ENCODE measurements at regions not wholly inside any gene's neighbourhood (a gene's known extent, or its start where the extent isn't known, plus 50 kb on each side); places are given as distances from the start of the nearest gene placed in this dataset.
A peak's percentile ranks its signal among the peaks of the same experiment; 100 is the strongest.

DNA sequence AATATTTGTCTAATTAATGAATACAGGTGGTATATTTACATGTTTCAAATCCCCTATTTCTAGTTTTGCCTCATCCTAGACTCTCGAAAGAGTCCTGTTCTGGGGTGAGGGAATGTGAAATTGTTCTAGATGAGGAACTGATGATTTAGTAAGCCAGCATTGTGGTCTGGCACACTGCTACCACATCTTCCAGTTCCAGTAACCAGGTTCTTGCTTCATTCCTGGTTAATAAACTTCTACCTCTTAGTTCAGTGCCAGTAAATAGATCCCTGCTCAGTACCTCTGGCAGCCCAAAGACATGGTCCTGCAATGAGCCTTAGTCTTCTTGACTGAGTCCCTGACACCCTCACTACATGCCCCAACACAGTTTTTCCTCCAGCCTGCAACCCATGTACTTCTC is 207.7 kb downstream of the SREK1 start:
- TF ChIP-seq, protein P1, sequence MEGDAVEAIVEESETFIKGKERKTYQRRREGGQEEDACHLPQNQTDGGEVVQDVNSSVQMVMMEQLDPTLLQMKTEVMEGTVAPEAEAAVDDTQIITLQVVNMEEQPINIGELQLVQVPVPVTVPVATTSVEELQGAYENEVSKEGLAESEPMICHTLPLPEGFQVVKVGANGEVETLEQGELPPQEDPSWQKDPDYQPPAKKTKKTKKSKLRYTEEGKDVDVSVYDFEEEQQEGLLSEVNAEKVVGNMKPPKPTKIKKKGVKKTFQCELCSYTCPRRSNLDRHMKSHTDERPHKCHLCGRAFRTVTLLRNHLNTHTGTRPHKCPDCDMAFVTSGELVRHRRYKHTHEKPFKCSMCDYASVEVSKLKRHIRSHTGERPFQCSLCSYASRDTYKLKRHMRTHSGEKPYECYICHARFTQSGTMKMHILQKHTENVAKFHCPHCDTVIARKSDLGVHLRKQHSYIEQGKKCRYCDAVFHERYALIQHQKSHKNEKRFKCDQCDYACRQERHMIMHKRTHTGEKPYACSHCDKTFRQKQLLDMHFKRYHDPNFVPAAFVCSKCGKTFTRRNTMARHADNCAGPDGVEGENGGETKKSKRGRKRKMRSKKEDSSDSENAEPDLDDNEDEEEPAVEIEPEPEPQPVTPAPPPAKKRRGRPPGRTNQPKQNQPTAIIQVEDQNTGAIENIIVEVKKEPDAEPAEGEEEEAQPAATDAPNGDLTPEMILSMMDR (IDR thresholded peaks at IDR 0.05; ENCODE audit: control insufficient read depth, insufficient read depth, low read depth, low read length, missing control alignments) = no peak
- DNase-seq (ENCODE audit: low read depth) = no peak
- no peak overlapping the region for H3K4me3 ChIP-seq (ENCODE audit: control insufficient read depth, low read depth, low read length)

DNA sequence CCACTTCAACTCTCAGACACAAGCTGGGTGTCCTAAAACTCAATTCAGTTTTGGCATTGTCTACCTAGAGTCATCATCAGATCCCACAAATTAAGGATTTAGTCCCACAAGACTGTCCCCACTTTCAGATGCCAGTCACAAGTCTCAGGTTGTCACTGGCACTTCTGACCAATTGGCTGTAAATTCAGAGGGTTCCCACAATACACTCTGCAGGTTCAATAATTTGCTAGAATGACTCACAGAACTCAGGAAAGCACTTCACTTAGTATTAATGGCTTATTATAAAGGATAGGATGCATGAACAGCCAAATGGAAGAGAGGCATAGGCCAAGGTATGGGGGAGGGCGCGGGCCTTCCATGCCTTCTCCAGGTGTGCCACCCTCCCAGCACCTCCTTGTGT is 209.1 kb downstream of the SREK1 start:
- H3K4me3 ChIP-seq (ENCODE audit: control insufficient read depth, low read depth, low read length) = no peak overlapping the region
- no peak for DNase-seq (ENCODE audit: low read depth)
- TF ChIP-seq, protein P1 (IDR thresholded peaks at IDR 0.05; ENCODE audit: control insufficient read depth, insufficient read depth, low read depth, low read length, missing control alignments) = no peak

DNA sequence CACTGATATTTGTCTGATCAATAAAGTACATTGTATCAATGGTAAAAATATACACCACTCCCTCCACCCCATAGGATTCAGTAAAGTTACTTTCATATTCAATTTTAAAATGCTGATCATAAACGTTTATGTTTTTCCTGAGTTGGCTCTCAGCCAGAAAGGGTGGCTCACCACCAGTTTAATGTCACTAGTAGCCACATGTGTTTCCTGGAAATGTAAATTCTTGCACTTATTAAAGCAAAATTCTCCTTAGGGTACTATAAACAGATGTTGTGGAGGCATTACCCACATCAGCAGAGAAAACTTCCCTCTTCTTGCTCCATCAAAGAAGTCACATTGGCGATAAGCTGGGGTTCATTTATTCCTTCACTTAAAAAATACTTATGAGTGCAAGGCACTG is 210.3 kb downstream of the SREK1 start:
- DNase-seq (ENCODE audit: low read depth) = no peak
- TF ChIP-seq, protein P1 (IDR thresholded peaks at IDR 0.05; ENCODE audit: control insufficient read depth, insufficient read depth, low read depth, low read length, missing control alignments) = no peak
- H3K4me3 ChIP-seq (ENCODE audit: control insufficient read depth, low read depth, low read length) = no peak overlapping the region

DNA sequence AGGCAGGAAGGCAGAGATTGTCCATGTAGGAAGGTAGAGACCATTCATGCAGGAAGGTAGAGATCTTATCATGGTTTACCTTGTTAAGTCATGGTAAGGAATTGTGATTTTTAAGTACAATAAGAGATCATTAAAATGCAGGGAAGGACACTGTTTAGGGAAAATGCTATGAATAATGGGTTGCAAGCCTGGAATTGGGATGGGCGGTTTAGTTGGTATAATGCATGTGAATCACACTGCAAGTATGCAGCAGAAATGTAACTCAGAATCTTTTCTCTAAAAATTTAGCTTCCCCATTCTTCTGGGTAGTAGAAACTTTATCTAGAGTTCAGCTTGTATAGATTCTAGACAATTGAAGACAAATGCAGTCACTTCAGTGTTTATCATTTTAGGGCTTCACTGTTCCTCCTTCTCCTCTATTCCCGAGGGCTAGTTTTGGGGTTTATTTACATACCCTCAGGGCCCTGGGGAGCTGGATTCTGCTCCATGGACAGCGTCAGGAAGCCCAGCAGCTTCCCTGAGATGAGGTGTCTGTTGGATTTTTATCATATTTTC is 212.0 kb downstream of the SREK1 start:
- no peak overlapping the region for H3K4me3 ChIP-seq (ENCODE audit: control insufficient read depth, low read depth, low read length)
- TF ChIP-seq, protein P1 (IDR thresholded peaks at IDR 0.05; ENCODE audit: control insufficient read depth, insufficient read depth, low read depth, low read length, missing control alignments) = no peak
- DNase-seq (ENCODE audit: low read depth) = peak; percentile 1

DNA sequence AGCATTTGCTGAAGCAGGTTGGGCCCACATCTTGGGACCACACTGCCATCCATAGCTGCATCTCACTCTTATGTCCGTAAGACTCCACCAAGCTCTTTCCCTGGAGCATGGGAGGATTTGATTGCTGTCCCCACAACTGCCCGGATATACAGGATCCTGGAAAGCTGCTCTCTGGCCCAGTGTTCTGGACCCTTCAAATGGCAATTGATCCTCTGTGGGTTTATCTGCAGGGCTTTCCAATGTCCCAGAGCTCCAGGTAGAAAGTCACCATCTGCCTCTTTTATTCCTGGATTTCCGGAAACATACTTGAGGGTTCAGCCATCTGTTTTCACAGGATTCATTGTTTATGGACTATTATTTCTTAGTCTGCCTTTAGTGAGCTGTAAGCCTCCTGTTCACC is 214.6 kb downstream of the SREK1 start:
- DNase-seq (ENCODE audit: low read depth) = no peak
- TF ChIP-seq, protein P1 (IDR thresholded peaks at IDR 0.05; ENCODE audit: control insufficient read depth, insufficient read depth, low read depth, low read length, missing control alignments) = no peak

DNA sequence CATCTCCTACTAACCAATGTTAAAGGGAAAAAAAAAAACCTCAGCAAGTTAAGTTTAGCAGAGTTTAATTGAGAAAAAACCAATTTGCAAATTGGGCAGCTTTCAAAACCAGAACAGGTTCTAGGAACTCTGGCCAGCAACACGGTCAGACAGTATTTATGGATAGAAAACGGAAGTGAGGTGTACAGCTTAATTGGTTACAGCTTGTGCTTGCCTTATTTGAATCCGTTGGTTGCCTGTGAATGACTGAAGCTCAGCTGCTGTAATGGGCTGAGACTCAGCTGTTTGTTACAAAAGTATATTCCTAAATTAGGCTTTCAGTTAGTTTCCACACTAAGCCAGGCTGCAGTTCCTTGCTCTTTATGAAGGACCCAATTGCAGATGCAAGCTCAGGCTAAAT is 217.0 kb downstream of the SREK1 start:
- no peak overlapping the region for H3K4me3 ChIP-seq (ENCODE audit: control insufficient read depth, low read depth, low read length)
- no peak for DNase-seq (ENCODE audit: low read depth)
- TF ChIP-seq, protein P1 (IDR thresholded peaks at IDR 0.05; ENCODE audit: control insufficient read depth, insufficient read depth, low read depth, low read length, missing control alignments) = no peak

More for the DNA sequence above, 214.6 kb downstream of the SREK1 start:
- H3K4me3 ChIP-seq (ENCODE audit: control insufficient read depth, low read depth, low read length) = no peak overlapping the region

DNA sequence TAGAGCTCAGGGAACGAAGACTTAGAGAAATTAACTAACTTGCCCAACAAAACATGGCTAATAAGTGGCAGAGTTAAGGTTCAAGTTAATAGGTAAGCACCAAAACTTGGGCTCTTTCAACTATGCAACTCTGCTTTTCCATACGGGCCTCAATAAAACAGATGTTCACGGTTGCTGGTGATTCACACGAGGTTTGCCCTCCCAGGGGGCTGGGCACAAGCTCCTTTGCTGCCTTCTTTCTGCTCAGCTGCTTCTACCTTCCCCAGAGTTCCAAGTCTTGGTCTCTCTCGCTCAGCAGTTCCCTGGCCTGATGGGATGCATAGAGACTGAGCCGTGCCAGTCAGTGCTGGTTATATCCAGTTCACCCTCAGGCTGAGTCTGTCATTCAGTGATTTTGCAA is 217.9 kb downstream of the SREK1 start:
- no peak overlapping the region for H3K4me3 ChIP-seq (ENCODE audit: control insufficient read depth, low read depth, low read length)
- TF ChIP-seq, protein P1 (IDR thresholded peaks at IDR 0.05; ENCODE audit: control insufficient read depth, insufficient read depth, low read depth, low read length, missing control alignments) = no peak
- no peak for DNase-seq (ENCODE audit: low read depth)
